Fibroblast of the aortic adventitia (primary cell): ENCODE measurements at regions not wholly inside any gene's neighbourhood (a gene's known extent, or its start where the extent isn't known, plus 50 kb on each side); places are given as distances from the start of the nearest gene placed in this dataset.

Source experiments
- DNase-seq: peaks from one replicate; pipeline ENCODE4 v3.0.0-alpha.2; 2010; ENCODE audit warnings: low read depth
- H3K4me3 ChIP-seq: 2 replicates; pipeline ENCODE4 v1.5.1; 2011; ENCODE audit warnings: low read depth, mild to moderate bottlenecking, control low read depth, low read length, moderate library complexity
- TF ChIP-seq, protein P1 (sequence below): IDR thresholded peaks from 2 replicates; pipeline ENCODE4 v1.5.1; 2011; ENCODE audit warnings: mild to moderate bottlenecking, low read length, control low read depth, inconsistent platforms; ENCODE audit not compliant: insufficient read depth

DNA sequence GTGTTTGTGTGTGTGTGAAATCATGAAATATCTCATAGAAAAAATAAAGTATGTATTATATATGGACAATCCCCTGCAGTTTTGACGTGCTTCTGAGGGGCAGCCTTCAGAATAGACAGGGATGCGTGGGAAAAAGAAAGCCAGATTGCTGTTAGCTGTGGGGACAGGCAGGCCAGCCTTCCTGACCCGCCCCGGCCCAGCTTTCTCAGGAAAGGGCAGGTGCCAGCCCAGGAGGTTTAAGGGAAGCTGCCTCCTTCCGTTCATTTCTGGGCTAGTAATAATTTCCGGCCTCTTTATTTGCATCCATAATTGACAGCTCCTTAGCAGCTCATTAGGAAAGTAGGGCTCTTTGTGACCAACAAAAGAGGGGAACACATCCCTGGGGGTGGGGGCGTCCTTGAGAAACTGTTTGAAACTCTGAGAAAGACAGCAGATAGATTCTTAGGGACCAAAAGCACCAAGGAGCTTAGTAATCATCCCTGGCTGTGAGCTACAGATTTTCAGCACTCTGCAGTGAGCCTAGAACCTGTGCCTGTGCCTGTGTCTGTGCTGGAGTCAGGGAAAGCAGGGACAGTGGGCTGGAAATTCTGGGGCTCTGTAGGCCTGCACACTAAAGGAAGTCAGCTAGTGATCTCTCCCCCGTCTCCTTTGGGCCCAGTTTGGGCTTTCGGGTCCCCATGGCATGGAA lies 632.9 kb upstream of the CADM1 start:
- H3K4me3 ChIP-seq: no peak overlapping the region
- TF ChIP-seq, protein P1, sequence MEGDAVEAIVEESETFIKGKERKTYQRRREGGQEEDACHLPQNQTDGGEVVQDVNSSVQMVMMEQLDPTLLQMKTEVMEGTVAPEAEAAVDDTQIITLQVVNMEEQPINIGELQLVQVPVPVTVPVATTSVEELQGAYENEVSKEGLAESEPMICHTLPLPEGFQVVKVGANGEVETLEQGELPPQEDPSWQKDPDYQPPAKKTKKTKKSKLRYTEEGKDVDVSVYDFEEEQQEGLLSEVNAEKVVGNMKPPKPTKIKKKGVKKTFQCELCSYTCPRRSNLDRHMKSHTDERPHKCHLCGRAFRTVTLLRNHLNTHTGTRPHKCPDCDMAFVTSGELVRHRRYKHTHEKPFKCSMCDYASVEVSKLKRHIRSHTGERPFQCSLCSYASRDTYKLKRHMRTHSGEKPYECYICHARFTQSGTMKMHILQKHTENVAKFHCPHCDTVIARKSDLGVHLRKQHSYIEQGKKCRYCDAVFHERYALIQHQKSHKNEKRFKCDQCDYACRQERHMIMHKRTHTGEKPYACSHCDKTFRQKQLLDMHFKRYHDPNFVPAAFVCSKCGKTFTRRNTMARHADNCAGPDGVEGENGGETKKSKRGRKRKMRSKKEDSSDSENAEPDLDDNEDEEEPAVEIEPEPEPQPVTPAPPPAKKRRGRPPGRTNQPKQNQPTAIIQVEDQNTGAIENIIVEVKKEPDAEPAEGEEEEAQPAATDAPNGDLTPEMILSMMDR: no peak
- no peak for DNase-seq

DNA sequence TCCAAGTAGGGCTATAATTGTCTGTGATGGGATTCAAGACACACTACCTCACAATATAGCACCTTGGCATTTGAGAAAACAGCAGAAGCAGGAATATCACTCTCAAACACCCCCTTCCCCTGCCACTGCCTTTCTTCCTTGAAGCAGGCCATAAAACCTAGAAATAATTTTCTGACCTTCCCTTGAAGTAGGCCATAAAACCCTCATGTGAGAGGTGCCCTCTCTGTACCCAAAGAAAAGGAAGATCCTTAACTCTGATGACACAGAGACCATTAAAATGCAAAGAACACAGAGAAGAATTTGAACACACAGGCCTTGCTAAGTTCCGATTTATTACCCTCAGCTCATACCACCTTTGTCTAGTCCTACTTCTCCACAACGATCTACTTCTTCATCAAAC lies 631.7 kb upstream of the CADM1 start:
- DNase-seq: no peak
- TF ChIP-seq, protein P1: no peak
- H3K4me3 ChIP-seq: no peak overlapping the region

DNA sequence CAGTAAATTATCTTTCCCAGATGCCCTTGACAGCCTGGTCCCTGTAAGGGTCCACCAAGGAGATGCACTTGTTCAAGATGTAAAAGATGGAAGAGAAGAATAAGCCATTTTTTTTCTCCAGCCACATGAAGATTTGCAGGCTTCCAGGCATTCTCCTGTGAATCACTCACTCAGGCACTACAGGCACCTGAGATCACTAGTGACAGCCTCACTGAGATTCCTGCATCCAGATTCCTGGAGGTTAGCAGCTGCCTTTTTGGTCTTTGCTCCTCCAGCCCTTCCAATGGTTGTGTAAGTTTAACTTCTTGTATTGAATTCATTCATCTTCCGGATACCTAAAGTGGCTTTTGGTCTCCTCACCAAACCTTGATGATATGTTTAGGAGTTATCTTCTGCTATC lies 630.2 kb upstream of the CADM1 start:
- no peak for DNase-seq
- TF ChIP-seq, protein P1: no peak
- H3K4me3 ChIP-seq: no peak overlapping the region

DNA sequence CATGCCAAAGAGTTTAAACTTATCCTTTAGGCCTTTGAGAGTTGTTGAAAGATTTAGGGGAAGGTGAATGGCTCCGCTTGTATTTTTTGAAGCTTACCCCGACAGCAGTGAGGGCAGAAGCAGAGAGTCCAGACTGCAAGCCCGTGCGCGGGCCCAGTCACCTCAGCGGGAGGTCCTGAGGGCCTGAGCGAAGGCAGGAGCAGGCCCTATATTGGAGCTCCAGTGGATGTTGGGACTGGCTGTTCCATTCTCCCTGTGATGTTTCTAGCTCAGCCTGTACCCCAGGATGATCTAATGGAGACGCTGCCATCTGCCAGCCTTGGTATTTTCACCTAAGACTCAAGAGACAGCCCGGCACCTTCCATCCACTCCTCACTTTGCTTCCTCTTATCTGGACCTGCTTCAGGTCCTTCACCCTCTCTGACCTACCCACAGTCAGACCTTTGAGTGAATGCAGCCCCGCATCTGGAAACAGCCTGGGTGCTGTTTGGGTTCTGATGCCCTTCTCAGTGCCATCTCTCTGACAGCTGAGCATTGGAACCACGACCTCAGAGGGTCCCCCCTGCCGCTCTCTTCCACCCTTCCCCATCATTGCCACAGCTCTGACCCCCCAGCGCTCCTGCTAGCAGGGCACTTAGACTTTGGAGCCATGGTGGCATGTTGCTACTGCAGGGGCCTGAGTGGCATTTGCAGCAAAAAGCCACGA lies 628.2 kb upstream of the CADM1 start:
- H3K4me3 ChIP-seq: no peak overlapping the region
- DNase-seq: no peak
- TF ChIP-seq, protein P1: no peak

DNA sequence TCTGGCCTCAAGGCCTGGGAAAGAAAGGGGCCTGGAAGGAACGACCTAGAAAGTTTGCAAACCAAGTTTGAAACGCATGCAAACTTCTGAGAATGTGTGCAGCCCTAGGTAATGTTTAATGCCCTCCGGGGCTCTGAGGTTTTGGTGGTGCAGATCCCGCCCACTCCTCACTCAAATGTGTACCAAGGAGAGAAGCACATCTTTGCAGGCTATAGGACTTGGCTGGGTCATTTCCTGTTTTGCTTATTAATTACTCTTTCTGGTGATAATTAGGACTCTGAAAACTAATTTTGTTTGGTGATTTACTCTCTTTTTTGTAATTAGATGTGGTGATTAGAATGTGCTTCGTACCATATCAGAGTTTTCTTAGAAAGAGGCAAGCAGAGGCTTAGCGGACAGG lies 625.9 kb upstream of the CADM1 start:
- no peak for DNase-seq
- TF ChIP-seq, protein P1: no peak
- no peak overlapping the region for H3K4me3 ChIP-seq

DNA sequence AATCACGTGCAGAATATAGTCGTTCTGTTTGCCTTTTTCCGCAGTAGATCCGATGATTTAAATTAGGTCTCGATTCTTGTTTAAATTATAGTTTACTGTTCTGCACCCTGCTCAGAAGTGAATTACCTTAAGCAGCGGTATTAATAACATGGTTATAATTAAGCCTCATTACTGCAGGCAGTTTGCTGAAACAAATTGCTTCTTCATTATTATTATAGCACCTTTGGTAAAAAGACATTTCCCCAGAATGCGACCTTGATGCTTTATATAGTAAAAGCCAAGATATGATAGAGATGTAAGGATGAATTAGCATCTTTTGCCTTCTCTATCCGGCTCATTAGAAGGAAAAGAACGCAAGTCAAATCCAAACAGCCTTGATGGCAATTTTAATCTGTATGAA lies 625.2 kb upstream of the CADM1 start:
- H3K4me3 ChIP-seq: no peak overlapping the region
- TF ChIP-seq, protein P1: no peak
- no peak for DNase-seq
